GM06990 (cell line): ENCODE measurements at regions not wholly inside any gene's neighbourhood (a gene's known extent, or its start where the extent isn't known, plus 50 kb on each side); places are given as distances from the start of the nearest gene placed in this dataset.

ENCODE experiments used
- DNase-seq: peaks from one replicate; pipeline ENCODE4 v3.0.0-alpha.2; 2011; ENCODE audit not compliant: insufficient read length; ENCODE audit errors: extremely low read depth
- H3K27me3 ChIP-seq: replicated peaks from 2 replicates; pipeline ENCODE4 v1.6.0; 2011; ENCODE audit warnings: low read length; ENCODE audit not compliant: control insufficient read depth, insufficient read depth
- H3K36me3 ChIP-seq: 2 replicates; pipeline ENCODE4 v1.5.1; 2011; ENCODE audit warnings: low read length; ENCODE audit not compliant: control insufficient read depth, insufficient read depth
- H3K4me3 ChIP-seq: replicated peaks from 2 replicates; pipeline ENCODE4 v1.5.1; 2011; ENCODE audit warnings: low read depth, mild to moderate bottlenecking, control low read depth, low read length
- CTCF ChIP-seq: IDR thresholded peaks from 2 replicates; pipeline ENCODE4 v1.5.1; 2011; ENCODE audit warnings: low read length, control low read depth, mild to moderate bottlenecking, inconsistent platforms; ENCODE audit not compliant: insufficient read depth, poor library complexity, severe bottlenecking

- no peak overlapping the region for H3K4me3 ChIP-seq
Observed at GRCh38 chr5:96133341-96134079, 171.9 kb upstream of the ELL2 start.

DNA sequence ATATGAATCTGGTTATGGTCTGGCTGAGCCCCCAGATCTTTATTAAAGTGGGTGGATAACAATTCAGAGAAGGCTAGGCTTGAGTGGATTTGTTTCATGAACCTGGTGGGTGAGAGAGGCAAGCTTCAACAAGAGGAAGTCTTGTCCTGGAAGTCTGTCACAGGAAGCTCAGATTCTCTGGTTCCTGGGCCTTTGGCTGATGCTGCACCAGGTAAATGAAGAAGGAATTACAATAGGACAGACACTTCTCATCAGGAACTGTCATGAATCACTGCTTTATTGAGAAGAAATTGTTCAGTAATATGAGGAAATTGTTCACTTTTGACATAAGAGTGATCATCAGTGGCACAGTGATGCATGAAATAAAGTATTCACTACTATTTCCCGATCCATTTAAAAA is 167.6 kb upstream of the ELL2 start:
- Histone ChIP-seq H3K27me3 (no peaks in the 10 kb centered on the region), H3K4me3 (no peak overlapping the region), H3K36me3 (no peaks in the 10 kb centered on the region)
- no peak for DNase-seq
- no peak for TF ChIP-seq CTCF

More at GRCh38 chr5:96133341-96134079, 171.9 kb upstream of the ELL2 start:
- no peak for DNase-seq
- no peaks in the 10 kb centered on the region for H3K36me3 ChIP-seq
- TF ChIP-seq CTCF: no peak
- H3K27me3 ChIP-seq: no peaks in the 10 kb centered on the region

DNA sequence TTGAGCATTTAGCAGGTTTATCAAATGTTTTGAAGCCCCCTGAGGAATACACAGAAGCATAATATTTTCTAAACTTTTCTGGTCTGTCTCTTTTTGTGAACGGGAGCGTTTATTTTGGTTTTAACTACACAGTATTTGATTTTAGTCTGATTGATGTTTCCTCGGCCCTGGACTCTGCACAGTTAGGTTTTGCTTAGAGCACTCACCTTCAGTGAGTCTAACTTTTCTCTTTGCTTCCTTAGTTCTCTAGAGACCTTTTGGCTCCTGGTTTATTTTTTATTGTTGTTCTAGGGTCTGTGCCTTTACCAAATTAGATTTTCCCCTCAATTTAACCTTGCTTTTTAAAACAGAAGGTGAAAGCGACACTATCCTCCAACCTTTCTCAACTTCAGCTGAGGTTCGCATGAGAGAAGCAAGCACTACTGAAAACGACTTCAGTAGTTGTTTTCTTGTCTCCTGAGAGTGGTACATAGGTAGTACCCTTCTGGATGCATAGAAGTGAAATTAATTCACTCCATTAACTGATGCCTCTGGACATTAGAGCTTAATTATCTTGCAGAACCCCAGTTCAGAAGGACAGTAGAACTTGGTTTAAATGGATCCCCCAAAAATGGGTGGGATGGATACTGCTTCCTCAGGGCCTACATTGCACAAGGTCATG is 166.7 kb upstream of the ELL2 start:
- Histone ChIP-seq H3K36me3 (no peaks in the 10 kb centered on the region), H3K27me3 (no peaks in the 10 kb centered on the region), H3K4me3 (no peak overlapping the region)
- no peak for TF ChIP-seq CTCF
- DNase-seq: no peak

- Histone ChIP-seq H3K36me3 (no peaks in the 10 kb centered on the region), H3K4me3 (no peak overlapping the region), H3K27me3 (no peaks in the 10 kb centered on the region)
- TF ChIP-seq CTCF: no peak
- no peak for DNase-seq
Observed at GRCh38 chr5:96127538-96127937, 165.9 kb upstream of the ELL2 start.

- H3K27me3 ChIP-seq: no peaks in the 10 kb centered on the region
- H3K36me3 ChIP-seq: no peaks in the 10 kb centered on the region
- TF ChIP-seq CTCF: no peak
- no peak for DNase-seq
- H3K4me3 ChIP-seq: no peak overlapping the region
Observed at GRCh38 chr5:96125231-96125891, 163.7 kb upstream of the ELL2 start.
